IMR-90 (cell line): ENCODE measurements at regions not wholly inside any gene's neighbourhood (a gene's known extent, or its start where the extent isn't known, plus 50 kb on each side); places are given as distances from the start of the nearest gene placed in this dataset.

Experiments used
- ATAC-seq: fragments of 200-7000 bp; cut with Tn5 transposase; 2 replicates; pipeline ENCODE4 v1.9.1; 2020; ENCODE audit warnings: low read depth, mild to moderate bottlenecking, moderate library complexity
- BruUV-seq: library from RNA; stranded (reverse); fragments of 400-500 nt; replicated peaks from 2 replicates; lab custom pipeline; 2021; lab: Mats Ljungman, UMichigan
- CTCF ChIA-PET: fragments of 300-600 bp; formaldehyde crosslinking; extraction: SDS; loops from one replicate; lab custom pipeline; 2021; ENCODE audit warnings: antibody characterized with exemption; lab: Yijun Ruan, JAX
- POLR2A ChIA-PET: fragments of 300-600 bp; sonication (Branson Sonifier 250); formaldehyde crosslinking; loops from one replicate; lab custom pipeline; 2022; ENCODE audit warnings: antibody characterized with exemption; ENCODE audit not compliant: unreplicated experiment; lab: Charles Lee
- DNase-seq: peaks from one replicate; pipeline ENCODE4 v3.0.0; 2013
- H2AFZ ChIP-seq: replicated peaks from 2 replicates; pipeline ENCODE3; 2013; ENCODE audit warnings: low read length, mild to moderate bottlenecking; ENCODE audit not compliant: poor library complexity
- H2AK5ac ChIP-seq: 2 replicates; pipeline ENCODE4 v1.6.1; 2013; ENCODE audit warnings: low read depth, low read length, inconsistent platforms
- H2AK9ac ChIP-seq: replicated peaks from 2 replicates; pipeline ENCODE3; 2013; ENCODE audit warnings: mild to moderate bottlenecking, low read depth, low read length, moderate library complexity; ENCODE audit not compliant: poor library complexity
- H2BK120ac ChIP-seq: 2 replicates; pipeline ENCODE4 v1.6.1; 2013; ENCODE audit warnings: low read depth, low read length, inconsistent platforms
- H2BK15ac ChIP-seq: 3 replicates; pipeline ENCODE4 v1.6.1; 2013; ENCODE audit warnings: low read depth, low read length, inconsistent platforms
- H2BK20ac ChIP-seq: 2 replicates; pipeline ENCODE4 v1.6.1; 2013; ENCODE audit warnings: low read depth, mild to moderate bottlenecking, inconsistent platforms, low read length, moderate library complexity
- H2BK5ac ChIP-seq: 2 replicates; pipeline ENCODE4 v1.6.1; 2013; ENCODE audit warnings: mild to moderate bottlenecking, low read depth, low read length, inconsistent platforms; ENCODE audit not compliant: poor library complexity, severe bottlenecking
- H3K14ac ChIP-seq: replicated peaks from 2 replicates; pipeline ENCODE4 v1.6.1; 2013; ENCODE audit warnings: low read depth, low read length, inconsistent platforms
- H3K18ac ChIP-seq: 2 replicates; pipeline ENCODE4 v1.6.1; 2013; ENCODE audit warnings: low read depth, low read length, control low read depth
- H3K23ac ChIP-seq: 2 replicates; pipeline ENCODE4 v1.6.1; 2013; ENCODE audit warnings: low read depth, low read length, inconsistent platforms
- H3K27ac ChIP-seq: 2 replicates; pipeline ENCODE4 v1.5.1; 2013; ENCODE audit warnings: mild to moderate bottlenecking, control low read depth, low read length; ENCODE audit not compliant: insufficient read depth
- H3K27me3 ChIP-seq: 2 replicates; pipeline ENCODE4 v1.6.1; 2013; ENCODE audit warnings: low read length; ENCODE audit not compliant: control insufficient read depth, insufficient read depth
- H3K36me3 ChIP-seq: 2 replicates; pipeline ENCODE4 v1.6.1; 2013; ENCODE audit warnings: low read length, mixed read lengths; ENCODE audit not compliant: control insufficient read depth, insufficient read depth
- H3K4ac ChIP-seq: 2 replicates; pipeline ENCODE4 v1.6.1; 2013; ENCODE audit warnings: low read depth, low read length, inconsistent platforms
- H3K4me1 ChIP-seq: 2 replicates; pipeline ENCODE4 v1.6.1; 2013; ENCODE audit warnings: low read length, mixed read lengths; ENCODE audit not compliant: control insufficient read depth, insufficient read depth
- H3K4me2 ChIP-seq: 2 replicates; pipeline ENCODE4 v1.6.1; 2013; ENCODE audit warnings: low read depth, mild to moderate bottlenecking, control low read depth, low read length, moderate library complexity
- H3K4me3 ChIP-seq: 2 replicates; pipeline ENCODE4 v1.5.1; 2013; ENCODE audit warnings: low read depth, mild to moderate bottlenecking, control low read depth, low read length, moderate library complexity; ENCODE audit not compliant: insufficient read depth
- H3K56ac ChIP-seq: 2 replicates; pipeline ENCODE4 v1.6.1; 2013; ENCODE audit warnings: low read length, inconsistent platforms; ENCODE audit not compliant: insufficient read depth; ENCODE audit errors: extremely low read depth
- H3K79me1 ChIP-seq, 2 experiments: 2 replicates each; pipeline ENCODE4 v1.6.1; 2013; ENCODE audit warnings: low read length in 2 of 2, inconsistent platforms in 1 of 2, low read depth in 1 of 2
- H3K9ac ChIP-seq: 2 replicates; pipeline ENCODE4 v1.6.1; 2013; ENCODE audit warnings: low read depth, low read length, control low read depth
- H3K9me1 ChIP-seq: 2 replicates; pipeline ENCODE4 v1.6.1; 2013; ENCODE audit warnings: low read length, inconsistent platforms; ENCODE audit not compliant: insufficient read depth
- H3K9me3 ChIP-seq: 2 replicates; pipeline ENCODE4 v1.6.1; 2013; ENCODE audit warnings: low read length; ENCODE audit not compliant: control insufficient read depth, insufficient read depth
- H4K20me1 ChIP-seq: 2 replicates; pipeline ENCODE4 v1.6.1; 2013; ENCODE audit warnings: low read length, inconsistent platforms; ENCODE audit not compliant: insufficient read depth
- H4K5ac ChIP-seq: 2 replicates; pipeline ENCODE4 v1.6.1; 2013; ENCODE audit warnings: mild to moderate bottlenecking, low read depth, low read length, control low read depth
- H4K8ac ChIP-seq, 2 experiments: 2 replicates each; pipeline ENCODE4 v1.6.1; 2013; ENCODE audit warnings: low read depth in 2 of 2, low read length in 2 of 2, control low read depth in 1 of 2, inconsistent platforms in 1 of 2
- H4K91ac ChIP-seq: 2 replicates; pipeline ENCODE4 v1.6.1; 2013; ENCODE audit warnings: low read depth, low read length, inconsistent platforms; ENCODE audit not compliant: insufficient read depth
- MAZ ChIP-seq: IDR thresholded peaks from 2 replicates; pipeline ENCODE4 v1.6.1; 2012; ENCODE audit warnings: low read depth, mild to moderate bottlenecking, low read length, improper control_type of control experiment, moderate library complexity, borderline replicate concordance
- NFE2L2 ChIP-seq: fragments of 150-350 bp; IDR thresholded peaks from 2 replicates; pipeline ENCODE4 v1.6.1; 2016; ENCODE audit warnings: low read depth, mild to moderate bottlenecking, low read length
- SMC3 ChIP-seq: fragments of 150-350 bp; IDR thresholded peaks from 2 replicates; pipeline ENCODE4 v1.6.1; 2016; ENCODE audit warnings: low read depth, mild to moderate bottlenecking, antibody characterized with exemption, low read length, moderate library complexity
- dilution Hi-C: fragments of 300-500 bp; cut with HindIII; formaldehyde crosslinking; loops from one replicate; pipeline ENCODE4 v1.14.3; 2018; ENCODE audit warnings: low sequenced_read_pairs; ENCODE audit not compliant: unreplicated experiment
- in situ Hi-C: fragments of 300-500 bp; cut with MboI; formaldehyde crosslinking; loops from 3 replicates; pipeline ENCODE4 v1.14.3; 2019; ENCODE audit warnings: low sequenced_read_pairs, inconsistent platforms, mixed read lengths
- intact Hi-C: fragments of 100-400 bp; cut with micrococcal nuclease; formaldehyde crosslinking; loops from 2 replicates; pipeline ENCODE4 v1.10.0; 2022

DNA sequence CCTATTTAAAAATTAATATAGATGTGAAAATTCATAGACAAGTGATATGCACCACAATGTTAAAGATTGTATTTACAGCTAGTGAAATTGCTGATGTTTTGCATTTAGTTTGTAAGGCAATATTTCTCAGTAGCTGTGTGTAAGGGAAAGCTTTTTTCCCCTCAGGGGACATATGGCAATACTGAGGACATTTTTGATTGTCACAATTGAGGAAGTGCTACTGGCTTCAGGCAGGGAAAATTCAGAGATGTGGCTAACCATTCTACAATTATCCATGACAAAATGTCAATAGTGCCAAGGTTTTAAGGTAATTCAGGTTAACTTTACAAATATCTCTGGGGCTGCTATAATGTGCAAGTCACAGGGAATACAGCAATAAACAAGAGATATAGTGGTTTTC is 66.1 kb upstream of the IL15 start:
- H3K4me2 ChIP-seq: no peak overlapping the region
- peak overlapping the region; percentile 11; the same call in 1 of the 2 replicates for H3K18ac ChIP-seq
- intact Hi-C loops (loop anchor here (5.0 kb wide), 1 partner anchor 57 kb away; no protein-coding TSS in a partner anchor), dilution Hi-C loops (no loop called here), in situ Hi-C loops (no loop called here)
- peak overlapping the region; percentile 88 for H2BK120ac ChIP-seq
- H4K8ac ChIP-seq: no peak overlapping the region
- H4K20me1 ChIP-seq: no peaks in the 10 kb centered on the region
- peak overlapping the region; percentile 95; the same call in 1 of the 3 replicates for H2BK15ac ChIP-seq
- H3K4me1 ChIP-seq: peaks cover 7% of the 10 kb centered on the region
- H3K4ac ChIP-seq: peak overlapping the region; percentile 70; the same call in 1 of the 2 replicates
- peak overlapping the region; percentile 24; the same call in 1 of the 2 replicates for H2AK5ac ChIP-seq
- no peak overlapping the region for H2AK9ac ChIP-seq
- H2BK5ac ChIP-seq: peak overlapping the region; percentile 37
- H4K91ac ChIP-seq: peak overlapping the region; percentile 8; the same call in 1 of the 2 replicates
- ATAC-seq (no peak), DNase-seq (no peak)
- H3K4me3 ChIP-seq: no peak overlapping the region
- H2AFZ ChIP-seq: no peak overlapping the region
- no peak overlapping the region for H3K9ac ChIP-seq
- H3K36me3 ChIP-seq: no peaks in the 10 kb centered on the region
- no TSS peak for BruUV-seq
- no peaks in the 10 kb centered on the region for H3K27me3 ChIP-seq
- no peaks in the 10 kb centered on the region for H3K9me1 ChIP-seq
- ChIA-PET CTCF (no interaction called here), POLR2A (no interaction called here)
- no peaks in the 10 kb centered on the region for H3K9me3 ChIP-seq
- no peak overlapping the region for H3K27ac ChIP-seq
- no peaks in the 10 kb centered on the region for H3K79me1 ChIP-seq
- H3K23ac ChIP-seq: peak overlapping the region; percentile 24; the same call in 1 of the 2 replicates
- H4K5ac ChIP-seq: peak overlapping the region; percentile 54; the same call in 1 of the 2 replicates
- TF ChIP-seq SMC3: no peak
- TF ChIP-seq MAZ: no peak
- TF ChIP-seq NFE2L2: no peak
- no peak overlapping the region for H3K56ac ChIP-seq
- peak overlapping the region; percentile 50; the same call in 1 of the 2 replicates for H3K14ac ChIP-seq
- H2BK20ac ChIP-seq: peak overlapping the region; percentile 91
